Testis (tissue), 2 donors: ENCODE measurements at regions not wholly inside any gene's neighbourhood (a gene's known extent, or its start where the extent isn't known, plus 50 kb on each side); places are given as distances from the start of the nearest gene placed in this dataset.

ENCODE experiments used
- DNase-seq: peaks from one replicate; pipeline ENCODE4 v3.0.0-alpha.2; 2019
- H3K27ac ChIP-seq, 2 donors: fragments of 200-600 bp; sonication (generic); one replicate each; pipeline ENCODE4 v1.5.1; 2019
- H3K27me3 ChIP-seq: fragments of 200-600 bp; sonication (generic); one replicate; pipeline ENCODE4 v1.5.1; 2019
- H3K36me3 ChIP-seq: fragments of 200-600 bp; sonication (generic); one replicate; pipeline ENCODE4 v1.5.1; 2017; ENCODE audit warnings: low read depth; ENCODE audit errors: missing control alignments
- H3K4me1 ChIP-seq: fragments of 200-600 bp; sonication (generic); one replicate; pipeline ENCODE4 v1.5.1; 2019
- H3K4me3 ChIP-seq, 2 donors: fragments of 200-600 bp; sonication (generic); one replicate each; pipeline ENCODE4 v1.5.1; 2017 to 2019
- H3K9me3 ChIP-seq: fragments of 200-600 bp; sonication (generic); one replicate; pipeline ENCODE4 v1.5.1; 2017
- CTCF ChIP-seq, 3 experiments: fragments of 450-650 bp in 2 of 3; fragments of 200-600 bp in 1 of 3; sonication (generic) in 1 of 3; IDR thresholded peaks; one replicate each; pipeline ENCODE4 v1.5.1; 2016 to 2019; ENCODE audit warnings: antibody characterized with exemption in 3 of 3, mild to moderate bottlenecking in 2 of 3, moderate library complexity in 1 of 3
- POLR2A ChIP-seq: fragments of 450-650 bp; IDR thresholded peaks from one replicate; pipeline ENCODE4 v1.6.1; 2017; ENCODE audit warnings: antibody characterized with exemption, mild to moderate bottlenecking, moderate library complexity
- WGBS, 2 donors: methylation state at CpG; one replicate each; pipeline ENCODE4 v1.1.5; 2018; 5-methylcytosine and 5-hydroxymethylcytosine counted together
- intact Hi-C: fragments of 100-400 bp; cut with DNase I; formaldehyde crosslinking; loops from one replicate; pipeline ENCODE4 v1.15.1; 2023; ENCODE audit warnings: low total_unique reads

- no peak for TF ChIP-seq CTCF (IDR thresholded peaks at IDR 0.05)
- TF ChIP-seq POLR2A, result no peak
- whole genome bisulfite sequencing, 2 donors, result 78% methylated on average over 12 of the region's 12 CpGs
- Histone ChIP-seq H3K27ac (no peak overlapping the region), H3K27me3 (no peaks in the 10 kb centered on the region), H3K9me3 (no peaks in the 10 kb centered on the region), H3K36me3 (no peaks in the 10 kb centered on the region), H3K4me1 (no peaks in the 10 kb centered on the region), H3K4me3 (no peak overlapping the region)
- intact Hi-C loops, result no loop called here
- DNase-seq, result no peak
Observed at GRCh38 chr17:37830151-37830993, 85.5 kb upstream of the HNF1B start.

GRCh38 chr17:37829592-37830123, 84.8 kb upstream of the HNF1B start:
- intact Hi-C loops, result no loop called here
- no peak for DNase-seq
- Histone ChIP-seq H3K36me3 (no peaks in the 10 kb centered on the region), H3K9me3 (no peaks in the 10 kb centered on the region), H3K27me3 (no peaks in the 10 kb centered on the region), H3K27ac (no peak overlapping the region), H3K4me1 (no peaks in the 10 kb centered on the region), H3K4me3 (no peak overlapping the region)
- WGBS, 2 donors, result 68 to 76% methylated on average over 5 of the region's 5 CpGs
- TF ChIP-seq CTCF (IDR thresholded peaks at IDR 0.05), result no peak
- TF ChIP-seq POLR2A, result no peak

- Histone ChIP-seq H3K4me3 (no peak overlapping the region), H3K27me3 (no peaks in the 10 kb centered on the region), H3K36me3 (no peaks in the 10 kb centered on the region), H3K9me3 (no peaks in the 10 kb centered on the region), H3K27ac (no peak overlapping the region), H3K4me1 (no peaks in the 10 kb centered on the region)
- TF ChIP-seq CTCF (IDR thresholded peaks at IDR 0.05) (no peak), POLR2A (no peak)
- WGBS, 2 donors, result 65 to 71% methylated on average over 5 of the region's 5 CpGs
- intact Hi-C loops, result no loop called here
- no peak for DNase-seq
Observed at GRCh38 chr17:37828651-37829124, 83.8 kb upstream of the HNF1B start.

- no peak for DNase-seq
- no peaks in the 10 kb centered on the region for H3K9me3 ChIP-seq
- intact Hi-C loops, result no loop called here
- no peak overlapping the region for H3K4me3 ChIP-seq
- H3K4me1 ChIP-seq, result no peaks in the 10 kb centered on the region
- H3K27ac ChIP-seq, result no peak overlapping the region
- TF ChIP-seq CTCF (IDR thresholded peaks at IDR 0.05), result no peak
- no peak for TF ChIP-seq POLR2A
- WGBS, 2 donors, result 72 to 79% methylated on average over 5 of the region's 5 CpGs
- no peaks in the 10 kb centered on the region for H3K36me3 ChIP-seq
- no peaks in the 10 kb centered on the region for H3K27me3 ChIP-seq
Observed at GRCh38 chr17:37827905-37828650, 83.2 kb upstream of the HNF1B start.
